Cardiac fibroblast (primary cell): ENCODE measurements at regions not wholly inside any gene's neighbourhood (a gene's known extent, or its start where the extent isn't known, plus 50 kb on each side); places are given as distances from the start of the nearest gene placed in this dataset.

Experiments used
- DNase-seq, 2 donors: peaks; one replicate each; pipeline versions ENCODE4 v3.0.0 to v3.0.0-alpha.2; 2010; ENCODE audit warnings: low read depth in 2 of 2
- H3K4me3 ChIP-seq, 2 donors: replicated peaks in 1 of 2; 1 replicate in 1 of 2; 2 replicates in 1 of 2; pipeline ENCODE4 v1.5.1; 2011; ENCODE audit warnings: low read depth in 2 of 2, low read length in 2 of 2, mild to moderate bottlenecking in 2 of 2, moderate library complexity in 1 of 2
- TF ChIP-seq, protein P1 (sequence below): IDR thresholded peaks from one replicate; pipeline ENCODE4 v1.5.1; 2011; ENCODE audit warnings: low read depth, mild to moderate bottlenecking, low read length, inconsistent platforms

- no peak overlapping the region for H3K4me3 ChIP-seq
- DNase-seq, result peak in 1 of 2 donors; percentile 5
- TF ChIP-seq, protein P1, sequence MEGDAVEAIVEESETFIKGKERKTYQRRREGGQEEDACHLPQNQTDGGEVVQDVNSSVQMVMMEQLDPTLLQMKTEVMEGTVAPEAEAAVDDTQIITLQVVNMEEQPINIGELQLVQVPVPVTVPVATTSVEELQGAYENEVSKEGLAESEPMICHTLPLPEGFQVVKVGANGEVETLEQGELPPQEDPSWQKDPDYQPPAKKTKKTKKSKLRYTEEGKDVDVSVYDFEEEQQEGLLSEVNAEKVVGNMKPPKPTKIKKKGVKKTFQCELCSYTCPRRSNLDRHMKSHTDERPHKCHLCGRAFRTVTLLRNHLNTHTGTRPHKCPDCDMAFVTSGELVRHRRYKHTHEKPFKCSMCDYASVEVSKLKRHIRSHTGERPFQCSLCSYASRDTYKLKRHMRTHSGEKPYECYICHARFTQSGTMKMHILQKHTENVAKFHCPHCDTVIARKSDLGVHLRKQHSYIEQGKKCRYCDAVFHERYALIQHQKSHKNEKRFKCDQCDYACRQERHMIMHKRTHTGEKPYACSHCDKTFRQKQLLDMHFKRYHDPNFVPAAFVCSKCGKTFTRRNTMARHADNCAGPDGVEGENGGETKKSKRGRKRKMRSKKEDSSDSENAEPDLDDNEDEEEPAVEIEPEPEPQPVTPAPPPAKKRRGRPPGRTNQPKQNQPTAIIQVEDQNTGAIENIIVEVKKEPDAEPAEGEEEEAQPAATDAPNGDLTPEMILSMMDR, result no peak
Measured at GRCh38 chr2:176692533-176692932, 423.3 kb downstream of the MTX2 start.

DNA sequence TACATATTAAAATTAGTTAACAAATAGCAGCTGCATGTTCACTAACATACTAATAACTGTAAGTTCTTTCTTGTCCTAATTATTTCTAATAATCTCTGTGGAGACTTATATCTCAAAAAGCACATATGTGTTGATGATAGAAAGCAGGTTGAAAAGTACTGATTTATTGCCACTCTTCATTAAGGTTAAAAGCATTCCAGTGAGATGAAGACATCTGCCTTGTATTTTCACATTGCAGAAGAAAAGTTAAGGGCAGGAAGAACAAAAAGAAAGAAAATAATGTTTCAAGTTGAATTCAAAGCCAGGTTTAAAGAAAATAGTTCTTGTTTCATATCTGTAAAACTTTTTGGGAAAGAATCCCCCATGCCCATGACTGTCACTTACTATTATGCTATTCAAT, 429.9 kb downstream of the MTX2 start:
- no peak overlapping the region for H3K4me3 ChIP-seq
- no peak for DNase-seq
- TF ChIP-seq, protein P1, result no peak

- TF ChIP-seq, protein P1, result no peak
- H3K4me3 ChIP-seq, result no peak overlapping the region
- no peak for DNase-seq
Measured at GRCh38 chr2:176699644-176700043, 430.4 kb downstream of the MTX2 start.

- peak in 1 of 2 donors; percentile 4 for DNase-seq
- H3K4me3 ChIP-seq, result no peak overlapping the region
- TF ChIP-seq, protein P1, result no peak
Measured at GRCh38 chr2:176702131-176702530, 432.9 kb downstream of the MTX2 start.

DNA sequence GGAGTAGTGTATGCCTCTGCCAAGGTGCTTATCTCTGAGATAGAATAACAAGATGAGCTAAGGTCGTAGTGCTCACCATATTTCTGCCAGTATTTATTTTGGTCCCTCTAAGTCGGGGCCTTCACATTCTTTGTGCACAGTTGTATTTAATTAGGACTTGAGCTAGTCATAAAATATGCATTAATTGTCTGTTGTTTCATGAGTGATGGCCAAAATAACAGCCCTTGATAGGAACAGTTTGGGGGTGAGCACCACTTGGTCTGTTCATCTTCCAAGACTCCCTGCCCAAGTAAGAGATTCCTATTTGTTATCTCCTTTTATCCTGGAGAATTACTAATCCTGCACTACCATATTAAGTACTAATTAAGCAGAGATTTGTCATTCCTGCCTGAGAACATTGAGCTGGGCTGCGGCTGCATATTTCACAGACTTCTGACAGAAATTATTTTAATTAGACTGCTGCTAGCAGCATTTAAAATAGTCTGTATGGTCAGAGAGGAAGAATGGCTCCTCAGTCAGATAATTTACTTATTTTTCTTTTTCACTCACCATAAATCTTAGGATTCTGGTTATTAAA, 435.1 kb downstream of the MTX2 start:
- TF ChIP-seq, protein P1, result no peak
- DNase-seq, result no peak
- no peak overlapping the region for H3K4me3 ChIP-seq

DNA sequence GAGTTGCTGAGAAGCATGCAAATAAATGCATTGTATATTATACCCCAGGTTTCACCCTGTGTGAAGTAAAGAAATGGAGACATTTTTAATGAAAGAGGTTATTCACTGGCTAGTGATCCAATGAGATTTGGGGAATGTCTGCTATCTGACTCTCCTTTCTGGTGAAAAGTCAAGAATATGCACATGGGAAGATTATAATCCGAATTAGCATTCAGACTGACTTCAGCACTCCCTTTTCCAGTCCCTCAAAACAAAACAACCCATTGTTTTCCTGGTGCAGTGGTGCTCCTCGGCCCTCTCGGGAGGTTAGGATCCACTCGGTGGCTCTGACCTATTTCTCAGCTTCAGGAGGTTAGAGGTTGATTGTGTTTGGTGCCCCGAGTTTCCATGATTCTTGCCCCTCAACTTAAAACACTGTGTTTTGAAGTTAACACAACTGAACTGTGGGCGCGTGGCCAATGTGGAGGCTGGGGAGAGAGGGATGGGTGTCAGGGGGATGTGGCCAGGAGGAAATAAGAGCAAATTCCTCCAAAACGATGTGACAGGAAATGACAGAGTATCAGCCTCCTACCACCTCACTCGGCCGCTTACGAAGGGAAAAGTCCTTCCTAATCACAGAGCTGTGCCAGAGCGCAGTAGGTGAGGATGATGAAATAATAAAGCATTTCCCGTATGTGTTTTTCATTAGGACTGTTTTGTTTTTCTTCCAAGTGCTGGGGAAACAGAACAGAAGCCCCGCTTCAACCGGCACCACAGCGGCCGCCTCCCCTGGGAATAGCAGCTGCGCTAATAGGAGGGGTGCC, 440.1 kb downstream of the MTX2 start:
- peak; percentile 5 to 80 for DNase-seq
- TF ChIP-seq, protein P1, result no peak
- H3K4me3 ChIP-seq, result no peak overlapping the region

DNA sequence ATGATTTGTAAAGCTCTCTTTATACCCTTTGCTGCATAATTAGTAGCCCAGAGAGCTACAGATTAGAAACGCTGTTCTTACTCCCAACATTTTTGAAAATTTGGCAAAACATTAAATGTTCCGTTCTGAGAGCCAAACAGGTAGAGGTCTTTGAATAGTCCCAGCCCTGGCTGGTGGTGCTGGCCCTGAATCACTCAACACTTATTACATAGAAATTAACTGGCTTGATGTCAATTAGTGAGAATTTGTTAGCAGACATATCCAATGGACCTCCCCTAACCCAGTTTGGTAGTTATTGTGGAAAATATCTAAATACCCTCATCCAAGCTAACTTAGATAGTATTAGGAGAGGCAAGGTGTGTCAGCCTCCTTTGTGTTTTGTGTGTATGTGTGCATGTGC, 440.7 kb downstream of the MTX2 start:
- H3K4me3 ChIP-seq, result no peak overlapping the region
- TF ChIP-seq, protein P1, result no peak

More for the DNA sequence above, 440.7 kb downstream of the MTX2 start:
- DNase-seq, result no peak
